HG03558 (cell line): ENCODE measurements at regions not wholly inside any gene's neighbourhood (a gene's known extent, or its start where the extent isn't known, plus 50 kb on each side); places are given as distances from the start of the nearest gene placed in this dataset.
"Not testable (repeated sequence)": the region's sequence is repeated elsewhere in the genome, so short reads cannot be mapped to it uniquely, and the experiment has no call there.

Experiments
- ATAC-seq: cut with Tn5 transposase; IDR thresholded peaks from one replicate; pipeline ENCODE4 v1.9.1; 2021; ENCODE audit warnings: moderate number of reproducible peaks; ENCODE audit not compliant: unreplicated experiment; ENCODE audit errors: extremely low read depth

- ATAC-seq = no peak
These were observed 479.7 kb upstream of the EYS start for GRCh38 chr6:66186756-66187155.

- ATAC-seq = no peak
These were observed 477.1 kb upstream of the EYS start for GRCh38 chr6:66184091-66184490.

- ATAC-seq = no peak
These were observed 472.3 kb upstream of the EYS start for GRCh38 chr6:66179361-66179760.

GRCh38 chr6:66173587-66173986, 466.6 kb upstream of the EYS start:
- no peak for ATAC-seq

GRCh38 chr6:66166713-66167112, 459.7 kb upstream of the EYS start:
- ATAC-seq = not testable (repeated sequence)

GRCh38 chr6:66161546-66162108, 454.6 kb upstream of the EYS start:
- ATAC-seq = no peak

GRCh38 chr6:66159937-66160336, 452.9 kb upstream of the EYS start:
- ATAC-seq = no peak

- ATAC-seq = no peak
These were observed 446.2 kb upstream of the EYS start for GRCh38 chr6:66153247-66153646.

GRCh38 chr6:66149132-66149531, 442.1 kb upstream of the EYS start:
- no peak for ATAC-seq

GRCh38 chr6:66145867-66146266, 438.8 kb upstream of the EYS start:
- ATAC-seq = no peak

GRCh38 chr6:66134021-66134420, 427.0 kb upstream of the EYS start:
- ATAC-seq = no peak

GRCh38 chr6:66128656-66129055, 421.6 kb upstream of the EYS start:
- ATAC-seq = no peak

GRCh38 chr6:66128243-66128642, 421.2 kb upstream of the EYS start:
- no peak for ATAC-seq

- no peak for ATAC-seq
These were observed 420.0 kb upstream of the EYS start for GRCh38 chr6:66127061-66127460.

- ATAC-seq = no peak
These were observed 419.3 kb upstream of the EYS start for GRCh38 chr6:66126358-66126757.

- no peak for ATAC-seq
These were observed 396.9 kb upstream of the EYS start for GRCh38 chr6:66103954-66104353.

GRCh38 chr6:66103354-66103753, 396.3 kb upstream of the EYS start:
- no peak for ATAC-seq

- no peak for ATAC-seq
These were observed 389.7 kb upstream of the EYS start for GRCh38 chr6:66096679-66097078.

- no peak for ATAC-seq
These were observed 387.6 kb upstream of the EYS start for GRCh38 chr6:66094615-66095014.

GRCh38 chr6:66092306-66092705, 385.3 kb upstream of the EYS start:
- not testable (repeated sequence) for ATAC-seq

GRCh38 chr6:66086532-66086931, 379.5 kb upstream of the EYS start:
- ATAC-seq = no peak

- ATAC-seq = no peak
These were observed 375.9 kb upstream of the EYS start for GRCh38 chr6:66082914-66083313.

- no peak for ATAC-seq
These were observed 361.9 kb upstream of the EYS start for GRCh38 chr6:66068907-66069306.
